A673 (cell line): ENCODE measurements at regions not wholly inside any gene's neighbourhood (a gene's known extent, or its start where the extent isn't known, plus 50 kb on each side); places are given as distances from the start of the nearest gene placed in this dataset.

ENCODE experiments used
- BruUV-seq: library from RNA; stranded (reverse); fragments of 400-500 nt; replicated peaks from 2 replicates; lab custom pipeline; 2021; lab: Mats Ljungman, UMichigan
- CTCF ChIA-PET: fragments of 300-600 bp; sonication (Branson Sonifier 250); formaldehyde crosslinking; loops from one replicate; lab custom pipeline; 2022; ENCODE audit warnings: antibody characterized with exemption; lab: Charles Lee
- POLR2A ChIA-PET: fragments of 300-600 bp; sonication (Branson Sonifier 250); formaldehyde crosslinking; loops from one replicate; lab custom pipeline; 2022; ENCODE audit warnings: antibody characterized with exemption; ENCODE audit not compliant: low non-redundant PET; lab: Charles Lee
- DNase-seq: peaks from one replicate; pipeline ENCODE4 v3.0.0-alpha.2; 2015; ENCODE audit warnings: low spot score
- H3K27ac ChIP-seq: fragments of 200-600 bp; sonication (generic); 2 replicates; pipeline ENCODE4 v1.5.1; 2016; ENCODE audit warnings: mixed run types, low read depth, mild to moderate bottlenecking, mixed read lengths, antibody characterized with exemption, low read length; ENCODE audit not compliant: poor library complexity, severe bottlenecking
- H3K27me3 ChIP-seq: fragments of 200-600 bp; sonication (generic); replicated peaks from 2 replicates; pipeline ENCODE4 v1.6.1; 2017; ENCODE audit warnings: mixed run types, low read depth, mild to moderate bottlenecking, mixed read lengths, antibody characterized with exemption, low read length; ENCODE audit not compliant: insufficient read depth, poor library complexity
- H3K36me3 ChIP-seq: fragments of 200-600 bp; sonication (generic); 2 replicates; pipeline ENCODE4 v1.6.1; 2016; ENCODE audit warnings: mixed run types, mild to moderate bottlenecking, mixed read lengths, antibody characterized with exemption, low read length; ENCODE audit not compliant: insufficient read depth, poor library complexity, severe bottlenecking
- H3K4me1 ChIP-seq: fragments of 200-600 bp; sonication (generic); 2 replicates; pipeline ENCODE4 v1.6.1; 2017; ENCODE audit warnings: mixed run types, mild to moderate bottlenecking, mixed read lengths, antibody characterized with exemption, low read length; ENCODE audit not compliant: insufficient read depth, poor library complexity, severe bottlenecking
- H3K4me3 ChIP-seq: fragments of 200-600 bp; sonication (generic); 2 replicates; pipeline ENCODE4 v1.5.1; 2016; ENCODE audit warnings: low read depth, mixed run types, mild to moderate bottlenecking, mixed read lengths, low read length; ENCODE audit not compliant: poor library complexity, severe bottlenecking
- H3K9me3 ChIP-seq: fragments of 200-600 bp; sonication (generic); 2 replicates; pipeline ENCODE4 v1.6.1; 2016; ENCODE audit warnings: mixed run types, low read depth, mild to moderate bottlenecking, mixed read lengths, antibody characterized with exemption, low read length; ENCODE audit not compliant: poor library complexity, severe bottlenecking
- EZH2 ChIP-seq: fragments of 200-600 bp; sonication (generic); IDR thresholded peaks from 2 replicates; pipeline ENCODE4 v1.6.1; 2017; ENCODE audit warnings: borderline replicate concordance, low read depth, mild to moderate bottlenecking, mixed read lengths, antibody characterized with exemption, low read length; ENCODE audit not compliant: poor library complexity, severe bottlenecking
- intact Hi-C: fragments of 100-400 bp; cut with micrococcal nuclease; formaldehyde crosslinking; loops from one replicate; pipeline ENCODE4 v1.10.0; 2022; ENCODE audit not compliant: unreplicated experiment
- TF ChIP-seq, protein P1 (sequence below): fragments of 300-800, 200-600 bp; sonication (generic); conservative IDR thresholded peaks from 2 replicates; pipeline ENCODE4 v1.5.1; 2017; ENCODE audit warnings: low read depth, mild to moderate bottlenecking, antibody characterized with exemption, low read length, moderate library complexity, mixed read lengths

GRCh38 chr1:170326186-170326585 lies 180.4 kb downstream of the NTMT2 start:
- peaks cover 4% of the 10 kb centered on the region for H3K9me3 ChIP-seq
- TF ChIP-seq EZH2 = no peak
- TF ChIP-seq, protein P1, sequence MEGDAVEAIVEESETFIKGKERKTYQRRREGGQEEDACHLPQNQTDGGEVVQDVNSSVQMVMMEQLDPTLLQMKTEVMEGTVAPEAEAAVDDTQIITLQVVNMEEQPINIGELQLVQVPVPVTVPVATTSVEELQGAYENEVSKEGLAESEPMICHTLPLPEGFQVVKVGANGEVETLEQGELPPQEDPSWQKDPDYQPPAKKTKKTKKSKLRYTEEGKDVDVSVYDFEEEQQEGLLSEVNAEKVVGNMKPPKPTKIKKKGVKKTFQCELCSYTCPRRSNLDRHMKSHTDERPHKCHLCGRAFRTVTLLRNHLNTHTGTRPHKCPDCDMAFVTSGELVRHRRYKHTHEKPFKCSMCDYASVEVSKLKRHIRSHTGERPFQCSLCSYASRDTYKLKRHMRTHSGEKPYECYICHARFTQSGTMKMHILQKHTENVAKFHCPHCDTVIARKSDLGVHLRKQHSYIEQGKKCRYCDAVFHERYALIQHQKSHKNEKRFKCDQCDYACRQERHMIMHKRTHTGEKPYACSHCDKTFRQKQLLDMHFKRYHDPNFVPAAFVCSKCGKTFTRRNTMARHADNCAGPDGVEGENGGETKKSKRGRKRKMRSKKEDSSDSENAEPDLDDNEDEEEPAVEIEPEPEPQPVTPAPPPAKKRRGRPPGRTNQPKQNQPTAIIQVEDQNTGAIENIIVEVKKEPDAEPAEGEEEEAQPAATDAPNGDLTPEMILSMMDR = no peak
- H3K27me3 ChIP-seq = no peaks in the 10 kb centered on the region
- CTCF ChIA-PET = no interaction called here
- BruUV-seq = no TSS peak
- no peak for DNase-seq
- intact Hi-C loops = no loop called here
- no peaks in the 10 kb centered on the region for H3K36me3 ChIP-seq
- H3K4me1 ChIP-seq = no peaks in the 10 kb centered on the region
- H3K4me3 ChIP-seq = no peak overlapping the region
- H3K27ac ChIP-seq = no peak overlapping the region
- POLR2A ChIA-PET = no interaction called here

- Histone ChIP-seq H3K4me3 (no peak overlapping the region), H3K27ac (no peak overlapping the region), H3K27me3 (no peaks in the 10 kb centered on the region), H3K36me3 (no peaks in the 10 kb centered on the region), H3K9me3 (no peaks in the 10 kb centered on the region), H3K4me1 (no peaks in the 10 kb centered on the region)
- no TSS peak for BruUV-seq
- ChIA-PET CTCF (no interaction called here), POLR2A (no interaction called here)
- DNase-seq = no peak
- intact Hi-C loops = no loop called here
- no peak for TF ChIP-seq EZH2
- TF ChIP-seq, protein P1 = no peak
These were observed 187.0 kb downstream of the NTMT2 start for GRCh38 chr1:170332801-170333200.

DNA sequence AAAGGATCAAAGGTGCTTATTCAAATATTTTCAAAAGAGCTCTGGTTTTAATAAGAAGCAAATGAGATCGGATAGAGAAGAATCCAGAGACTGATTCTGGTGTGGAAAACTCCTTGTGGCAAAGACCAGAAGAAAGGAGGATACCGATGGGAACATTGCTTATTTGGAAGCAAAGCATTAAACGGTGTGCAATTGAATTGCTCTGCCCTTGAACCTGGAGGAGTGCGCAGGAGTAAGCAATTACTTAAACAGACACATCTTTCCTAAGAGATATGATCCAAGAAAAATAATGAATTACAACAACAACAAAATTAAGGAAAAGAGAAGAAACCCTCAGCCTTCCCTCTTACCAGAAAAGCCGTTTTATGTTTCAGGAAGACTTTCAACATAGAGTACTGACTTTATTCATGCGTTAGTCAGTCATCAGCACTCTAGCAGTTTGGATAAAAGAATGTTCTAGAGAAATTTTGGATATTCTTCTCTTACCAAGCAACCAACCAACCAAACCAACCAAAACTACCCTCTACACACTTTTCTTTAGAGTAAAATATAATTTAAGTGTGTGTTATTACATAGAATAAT lies 191.7 kb downstream of the NTMT2 start:
- TF ChIP-seq EZH2 = no peak
- TF ChIP-seq, protein P1 = no peak
- BruUV-seq = no TSS peak
- Histone ChIP-seq H3K27ac (no peak overlapping the region), H3K4me1 (no peaks in the 10 kb centered on the region), H3K27me3 (no peaks in the 10 kb centered on the region), H3K36me3 (no peaks in the 10 kb centered on the region), H3K4me3 (no peak overlapping the region), H3K9me3 (no peaks in the 10 kb centered on the region)
- intact Hi-C loops = no loop called here
- POLR2A ChIA-PET = no interaction called here
- CTCF ChIA-PET = no interaction called here
- no peak for DNase-seq
